K562 (cell line): ENCODE measurements at regions not wholly inside any gene's neighbourhood (a gene's known extent, or its start where the extent isn't known, plus 50 kb on each side); places are given as distances from the start of the nearest gene placed in this dataset.

Experiments used
- ATAC-seq: fragments of 200-7000 bp; cut with Tn5 transposase; 3 replicates; pipeline ENCODE4 v1.9.1; 2020; ENCODE audit warnings: moderate library complexity
- BruUV-seq: library from RNA; stranded (reverse); fragments of 400-500 nt; replicated peaks from 2 replicates; lab custom pipeline; 2021; lab: Mats Ljungman, UMichigan
- CTCF ChIA-PET: fragments of 300-600 bp; formaldehyde crosslinking; extraction: SDS; loops from one replicate; lab custom pipeline; 2021; ENCODE audit warnings: low intra/inter-chr PET ratio; lab: Yijun Ruan, JAX
- POLR2A ChIA-PET: fragments of 300-600, 350-650 bp; sonication (Branson Sonifier 250); formaldehyde crosslinking; extraction: SDS; loops from one replicate; lab custom pipeline; 2021; ENCODE audit warnings: antibody characterized with exemption, inconsistent platforms; lab: Yijun Ruan, JAX
- DNase-seq, 4 experiments: peaks; one replicate each; pipeline versions ENCODE4 v3.0.0 to v3.0.0-alpha.2; 2011 to 2018; ENCODE audit warnings: low spot score in 3 of 4, mixed read lengths in 3 of 4; ENCODE audit errors: extremely low read depth in 1 of 4
- FAIRE-seq: peaks from 2 replicates; lab custom pipeline; 2011; peaks lifted over from hg19 to GRCh38; lab: Jason Lieb, UNC
- H2AFZ ChIP-seq: 2 replicates; pipeline ENCODE4 v1.6.0; 2011; ENCODE audit warnings: low read depth, low read length, control low read depth, inconsistent platforms
- H3K27ac ChIP-seq: fragments of 200-600 bp; 3 replicates; pipeline ENCODE4 v1.8.0; 2011; ENCODE audit warnings: low read depth, mild to moderate bottlenecking, control low read depth, inconsistent platforms, low read length, moderate library complexity, mixed read lengths; ENCODE audit errors: extremely low read depth
- H3K27me3 ChIP-seq, 2 experiments: fragments of 300-600 bp in 1 of 2; 2 replicates in 1 of 2; 3 replicates in 1 of 2; pipeline versions ENCODE4 v1.6.0 to v1.8.0; 2011; ENCODE audit warnings: inconsistent platforms in 2 of 2, low read length in 2 of 2, mild to moderate bottlenecking in 1 of 2, mixed read lengths in 1 of 2, moderate library complexity in 1 of 2; ENCODE audit not compliant: control insufficient read depth in 2 of 2, insufficient read depth in 2 of 2
- H3K36me3 ChIP-seq: fragments of 300-600 bp; 3 replicates; pipeline ENCODE4 v1.8.0; 2011; ENCODE audit warnings: mild to moderate bottlenecking, low read length, inconsistent platforms; ENCODE audit not compliant: control insufficient read depth, insufficient read depth
- H3K4me1 ChIP-seq, 2 experiments: fragments of 200-600 bp in 1 of 2; replicated peaks in 1 of 2; 2 replicates in 1 of 2; 3 replicates in 1 of 2; pipeline versions ENCODE4 v1.5.1 to v1.8.0; 2011; ENCODE audit warnings: inconsistent platforms in 2 of 2, low read length in 2 of 2, mild to moderate bottlenecking in 1 of 2, mixed read lengths in 1 of 2, moderate library complexity in 1 of 2; ENCODE audit not compliant: control insufficient read depth in 2 of 2, insufficient read depth in 2 of 2
- H3K4me2 ChIP-seq: 2 replicates; pipeline ENCODE4 v1.6.1; 2011; ENCODE audit warnings: low read length, control low read depth, inconsistent platforms, mixed read lengths; ENCODE audit not compliant: insufficient read depth
- H3K4me3 ChIP-seq: fragments of 200-600 bp; sonication (generic), shearing (Covaris generic); 2 replicates; pipeline ENCODE4 v1.5.1; 2016; ENCODE audit warnings: control low read depth, inconsistent platforms
- H3K79me2 ChIP-seq: fragments of 200-600 bp; 3 replicates; pipeline ENCODE4 v1.8.0; 2011; ENCODE audit warnings: low read length, inconsistent platforms; ENCODE audit not compliant: control insufficient read depth, insufficient read depth
- H3K9ac ChIP-seq, 2 experiments: 2 replicates each; pipeline versions ENCODE4 v1.6.0 to v1.6.1; 2011; ENCODE audit warnings: low read depth in 2 of 2, low read length in 2 of 2, control low read depth in 1 of 2, inconsistent platforms in 1 of 2, mild to moderate bottlenecking in 1 of 2, mixed read lengths in 1 of 2; ENCODE audit not compliant: insufficient read depth in 1 of 2
- H3K9me1 ChIP-seq: one replicate; pipeline ENCODE4 v1.6.0; 2011; ENCODE audit warnings: inconsistent platforms, mild to moderate bottlenecking, low read length, moderate library complexity; ENCODE audit not compliant: control insufficient read depth, insufficient read depth
- H3K9me3 ChIP-seq: replicated peaks from 2 replicates; pipeline ENCODE4 v1.5.1; 2011; ENCODE audit warnings: low read depth, low read length, inconsistent platforms; ENCODE audit not compliant: control insufficient read depth, insufficient read depth
- H4K20me1 ChIP-seq: replicated peaks from 2 replicates; pipeline ENCODE4 v1.6.1; 2011; ENCODE audit warnings: low read length, inconsistent platforms, mixed read lengths; ENCODE audit not compliant: control insufficient read depth, insufficient read depth
- CEBPB ChIP-seq: fragments of 450-650 bp; IDR thresholded peaks from 2 replicates; pipeline ENCODE4 v1.6.1; 2016; ENCODE audit warnings: missing genetic modification characterization, missing compliant biosample characterization
- ETV6 ChIP-seq, 3 experiments: fragments of 150-350 bp in 1 of 3; sonication (generic) in 1 of 3; formaldehyde crosslinking in 1 of 3; IDR thresholded peaks; 2 replicates each; pipeline versions ENCODE4 v1.6.1 to v1.8.0; 2014 to 2022; ENCODE audit warnings: borderline replicate concordance in 2 of 3, low read depth in 2 of 3, antibody characterized with exemption in 1 of 3, low read length in 1 of 3, mild to moderate bottlenecking in 1 of 3, missing genetic modification reagents in 1 of 3
- FOXM1 ChIP-seq, 2 experiments: fragments of 450-650 bp in 1 of 2; sonication (generic) in 1 of 2; formaldehyde crosslinking in 1 of 2; IDR thresholded peaks; 2 replicates each; pipeline versions ENCODE4 v1.6.1 to v1.9.0; 2017 to 2022; ENCODE audit warnings: low read depth in 2 of 2, mild to moderate bottlenecking in 2 of 2, missing genetic modification reagents in 1 of 2, moderate library complexity in 1 of 2
- GTF2F1 ChIP-seq: IDR thresholded peaks from 2 replicates; pipeline ENCODE4 v1.6.1; 2011; ENCODE audit warnings: low read depth, low read length, improper control_type of control experiment
- MYBL2 ChIP-seq, 2 experiments: fragments of 450-650 bp in 1 of 2; sonication (generic) in 1 of 2; formaldehyde crosslinking in 1 of 2; IDR thresholded peaks; 2 replicates each; pipeline versions ENCODE4 v1.6.1 to v1.8.1; 2017 to 2022; ENCODE audit warnings: borderline replicate concordance in 1 of 2, inconsistent platforms in 1 of 2, low read depth in 1 of 2, mild to moderate bottlenecking in 1 of 2, missing genetic modification reagents in 1 of 2, moderate library complexity in 1 of 2
- POLR2H ChIP-seq: IDR thresholded peaks from 2 replicates; pipeline ENCODE4 v1.6.1; 2016; ENCODE audit warnings: missing genetic modification characterization, low read depth, mild to moderate bottlenecking, control low read depth, missing compliant biosample characterization, moderate library complexity
- SMARCA4 ChIP-seq: fragments of 450-650 bp; IDR thresholded peaks from 2 replicates; pipeline ENCODE4 v1.6.1; 2016
- SPI1 ChIP-seq: IDR thresholded peaks from 2 replicates; pipeline ENCODE4 v1.6.1; 2011; ENCODE audit warnings: low read depth, low read length, control low read depth, borderline replicate concordance
- TEAD1 ChIP-seq, 2 experiments: fragments of 450-650 bp in 1 of 2; sonication (generic) in 1 of 2; formaldehyde crosslinking; IDR thresholded peaks; 2 replicates each; pipeline versions ENCODE4 v1.4.0 to v1.8.0; 2020 to 2022; ENCODE audit warnings: mild to moderate bottlenecking in 2 of 2, missing genetic modification reagents in 1 of 2
- ZFPM2 ChIP-seq: fragments of 250-450 bp; sonication (Bioruptor Pico); IDR thresholded peaks from 2 replicates; pipeline ENCODE4 v1.5.1; 2022; ENCODE audit warnings: mild to moderate bottlenecking
- ZFX ChIP-seq: sonication (generic); formaldehyde crosslinking; IDR thresholded peaks from 2 replicates; pipeline ENCODE4 v1.8.0; 2022; ENCODE audit warnings: mild to moderate bottlenecking, missing genetic modification reagents, moderate library complexity
- ZNF239 ChIP-seq: fragments of 250-450 bp; sonication (Bioruptor Pico); IDR thresholded peaks from 2 replicates; pipeline ENCODE4 v1.4.0; 2020; ENCODE audit warnings: mild to moderate bottlenecking
- ZNF282 ChIP-seq: sonication (generic); formaldehyde crosslinking; IDR thresholded peaks from 2 replicates; pipeline ENCODE4 v1.8.1; 2023; ENCODE audit warnings: missing genetic modification reagents
- ZNF316 ChIP-seq: fragments of 450-650 bp; IDR thresholded peaks from 2 replicates; pipeline ENCODE4 v1.6.1; 2016
- ZNF445 ChIP-seq: fragments of 250-450 bp; sonication (Bioruptor Pico); IDR thresholded peaks from 2 replicates; pipeline ENCODE4 v1.4.0; 2020; ENCODE audit warnings: low read depth, mild to moderate bottlenecking, moderate library complexity
- ZNF79 ChIP-seq: fragments of 250-450 bp; sonication (Bioruptor Pico); IDR thresholded peaks from 2 replicates; pipeline ENCODE4 v1.4.0; 2020; ENCODE audit warnings: low read depth, mild to moderate bottlenecking, moderate library complexity
- WGBS: fragments of 100-300 bp; shearing (Covaris generic); methylation state at CpG from one replicate; pipeline ENCODE4 v1.1.6; 2016; ENCODE audit warnings: low coverage, mixed read lengths; ENCODE audit not compliant: insufficient coverage; ENCODE audit errors: missing lambda C conversion rate; 5-methylcytosine and 5-hydroxymethylcytosine counted together
- in situ Hi-C: fragments of 300-500 bp; cut with MboI; formaldehyde crosslinking; loops from 4 replicates; pipeline ENCODE4 v1.15.0; 2018; ENCODE audit warnings: inconsistent platforms, mixed read lengths
- intact Hi-C: fragments of 100-400 bp; cut with micrococcal nuclease; formaldehyde crosslinking; loops from 2 replicates; pipeline ENCODE4 v1.14.2; 2022
- TF ChIP-seq, protein P1 (sequence below), 2 experiments: IDR thresholded peaks; 2 replicates each; pipeline ENCODE4 v1.6.1; 2011; ENCODE audit warnings: borderline replicate concordance in 1 of 2, control low read depth in 1 of 2, low read depth in 1 of 2, low read length in 1 of 2, mild to moderate bottlenecking in 1 of 2, mixed read lengths in 1 of 2, moderate library complexity in 1 of 2; ENCODE audit not compliant: insufficient read depth in 1 of 2, insufficient read length in 1 of 2, poor library complexity in 1 of 2, severe bottlenecking in 1 of 2; ENCODE audit errors: extremely low read depth in 1 of 2

DNA sequence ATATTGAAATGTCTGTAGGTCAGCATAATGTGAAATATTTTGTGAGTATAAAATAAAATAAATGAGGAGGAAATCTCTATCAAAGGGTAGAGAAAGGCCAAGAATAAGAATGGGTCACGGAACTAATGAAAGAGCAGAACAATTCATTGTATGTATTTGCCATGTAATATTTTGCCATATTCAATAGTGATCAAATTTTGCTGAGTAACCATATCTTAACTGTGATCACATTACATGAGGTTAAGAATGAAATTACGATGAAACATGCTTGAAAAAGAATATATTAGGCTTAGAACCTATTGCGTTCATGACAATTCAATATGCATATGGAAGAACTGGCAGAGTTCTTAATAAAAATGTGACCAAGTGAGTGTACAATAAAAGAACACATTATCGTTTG, 437.2 kb upstream of the NRXN1 start:
- ChIA-PET CTCF (no interaction called here), POLR2A (no interaction called here)
- TF ChIP-seq, protein P1, sequence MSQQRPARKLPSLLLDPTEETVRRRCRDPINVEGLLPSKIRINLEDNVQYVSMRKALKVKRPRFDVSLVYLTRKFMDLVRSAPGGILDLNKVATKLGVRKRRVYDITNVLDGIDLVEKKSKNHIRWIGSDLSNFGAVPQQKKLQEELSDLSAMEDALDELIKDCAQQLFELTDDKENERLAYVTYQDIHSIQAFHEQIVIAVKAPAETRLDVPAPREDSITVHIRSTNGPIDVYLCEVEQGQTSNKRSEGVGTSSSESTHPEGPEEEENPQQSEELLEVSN (IDR thresholded peaks at IDR 0.05; ENCODE audit: borderline replicate concordance in 1 of 2, extremely low read depth in 1 of 2, insufficient read depth in 1 of 2, insufficient read length in 1 of 2, low read depth in 1 of 2, low read length in 1 of 2, poor library complexity in 1 of 2, severe bottlenecking in 1 of 2) = no peak
- TF ChIP-seq POLR2H (no peak), ZNF316 (peak; percentile 51; the same call in 1 of the 2 replicates), MYBL2 (IDR thresholded peaks at IDR 0.05; ENCODE audit: low read depth) (no peak), MYBL2 (CRISPR knock-in tag; IDR thresholded peaks at IDR 0.05; ENCODE audit: borderline replicate concordance) (no peak)
- Histone ChIP-seq H2AFZ (no peak overlapping the region), H3K27me3 (no peaks in the 10 kb centered on the region), H3K79me2 (no peaks in the 10 kb centered on the region), H3K4me3 (no peak overlapping the region), H3K4me2 (no peak overlapping the region), H3K9me1 (no peaks in the 10 kb centered on the region), H3K4me1 (no peaks in the 10 kb centered on the region), H3K36me3 (no peaks in the 10 kb centered on the region), H4K20me1 (no peaks in the 10 kb centered on the region), H3K9me3 (no peaks in the 10 kb centered on the region), H3K9ac (no peak overlapping the region), H3K27ac (no peak overlapping the region)
- FAIRE-seq (no peak), ATAC-seq (no peak), DNase-seq (no peak)
- no TSS peak for BruUV-seq
- intact Hi-C loops (no loop called here), in situ Hi-C loops (no loop called here)
- 1% methylated on average over 4 of the region's 4 CpGs for WGBS

DNA sequence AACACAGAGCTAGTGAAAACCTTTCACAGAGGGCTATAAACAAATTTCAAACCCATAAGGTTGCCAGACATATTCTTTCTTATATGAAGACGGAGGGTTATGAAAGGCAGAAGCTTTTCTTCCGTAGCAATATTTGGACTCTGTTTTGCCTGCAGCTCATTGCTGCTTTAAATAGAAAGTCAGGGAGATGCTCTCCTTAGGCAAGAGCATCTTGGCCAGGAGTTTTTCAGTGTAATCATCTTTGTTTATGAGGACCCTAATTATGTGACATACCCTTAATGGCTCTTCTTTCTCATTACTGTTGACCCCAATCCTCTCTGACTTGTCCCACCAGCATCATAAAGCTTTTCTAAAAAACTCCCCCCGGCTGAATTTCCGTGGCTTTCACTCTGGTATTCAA, 433.4 kb upstream of the NRXN1 start:
- in situ Hi-C loops = no loop called here
- ATAC-seq = no peak
- ChIA-PET POLR2A (no interaction called here), CTCF (no interaction called here)
- no peak overlapping the region for H3K4me3 ChIP-seq
- intact Hi-C loops = no loop called here
- H3K9ac ChIP-seq = no peak overlapping the region
- H3K27ac ChIP-seq = no peak overlapping the region
- FAIRE-seq = no peak
- no peaks in the 10 kb centered on the region for H3K79me2 ChIP-seq
- no peak overlapping the region for H2AFZ ChIP-seq
- BruUV-seq = no TSS peak
- H4K20me1 ChIP-seq = no peaks in the 10 kb centered on the region
- no peaks in the 10 kb centered on the region for H3K4me1 ChIP-seq
- H3K9me3 ChIP-seq = no peaks in the 10 kb centered on the region
- H3K9me1 ChIP-seq = no peaks in the 10 kb centered on the region
- no peaks in the 10 kb centered on the region for H3K36me3 ChIP-seq
- DNase-seq = no peak
- no peak overlapping the region for H3K4me2 ChIP-seq
- no peaks in the 10 kb centered on the region for H3K27me3 ChIP-seq
- WGBS = 0% methylated on average over 4 of the region's 4 CpGs
- TF ChIP-seq ZFPM2 (CRISPR knock-in tag) (no peak), FOXM1 (IDR thresholded peaks at IDR 0.05; ENCODE audit: low read depth) (no peak), FOXM1 (CRISPR knock-in tag; IDR thresholded peaks at IDR 0.05; ENCODE audit: low read depth) (no peak), GTF2F1 (no peak), ZFX (CRISPR knock-in tag) (no peak), SMARCA4 (no peak), ZNF239 (CRISPR knock-in tag) (no peak), ZNF282 (CRISPR knock-in tag) (no peak), CEBPB (tag) (no peak), ETV6 (IDR thresholded peaks at IDR 0.05; ENCODE audit: borderline replicate concordance in 1 of 2, low read depth in 2 of 2, low read length in 1 of 2) (no peak), ETV6 (CRISPR knock-in tag; IDR thresholded peaks at IDR 0.05; ENCODE audit: borderline replicate concordance) (no peak), ZNF79 (CRISPR knock-in tag) (no peak), SPI1 (no peak), ZNF445 (no peak), TEAD1 (CRISPR knock-in tag; IDR thresholded peaks at IDR 0.05) (no peak)
